Epithelial cell of proximal tubule (primary cell): ENCODE measurements at regions not wholly inside any gene's neighbourhood (a gene's known extent, or its start where the extent isn't known, plus 50 kb on each side); places are given as distances from the start of the nearest gene placed in this dataset.
"Not testable (repeated sequence)": the region's sequence is repeated elsewhere in the genome, so short reads cannot be mapped to it uniquely, and the experiment has no call there.

ENCODE experiments used
- DNase-seq: peaks from one replicate; pipeline ENCODE4 v3.0.0-alpha.2; 2011; ENCODE audit warnings: low read depth
- H3K4me3 ChIP-seq: 2 replicates; pipeline ENCODE4 v1.5.1; 2011; ENCODE audit warnings: low read depth, mild to moderate bottlenecking, low read length
- TF ChIP-seq, protein P1 (sequence below): conservative IDR thresholded peaks from 2 replicates; pipeline ENCODE4 v1.5.1; 2012; ENCODE audit warnings: low read depth, mild to moderate bottlenecking, low read length

GRCh38 chr5:37916525-37916924 lies 76.7 kb upstream of the GDNF start:
- DNase-seq, result no peak
- TF ChIP-seq, protein P1, sequence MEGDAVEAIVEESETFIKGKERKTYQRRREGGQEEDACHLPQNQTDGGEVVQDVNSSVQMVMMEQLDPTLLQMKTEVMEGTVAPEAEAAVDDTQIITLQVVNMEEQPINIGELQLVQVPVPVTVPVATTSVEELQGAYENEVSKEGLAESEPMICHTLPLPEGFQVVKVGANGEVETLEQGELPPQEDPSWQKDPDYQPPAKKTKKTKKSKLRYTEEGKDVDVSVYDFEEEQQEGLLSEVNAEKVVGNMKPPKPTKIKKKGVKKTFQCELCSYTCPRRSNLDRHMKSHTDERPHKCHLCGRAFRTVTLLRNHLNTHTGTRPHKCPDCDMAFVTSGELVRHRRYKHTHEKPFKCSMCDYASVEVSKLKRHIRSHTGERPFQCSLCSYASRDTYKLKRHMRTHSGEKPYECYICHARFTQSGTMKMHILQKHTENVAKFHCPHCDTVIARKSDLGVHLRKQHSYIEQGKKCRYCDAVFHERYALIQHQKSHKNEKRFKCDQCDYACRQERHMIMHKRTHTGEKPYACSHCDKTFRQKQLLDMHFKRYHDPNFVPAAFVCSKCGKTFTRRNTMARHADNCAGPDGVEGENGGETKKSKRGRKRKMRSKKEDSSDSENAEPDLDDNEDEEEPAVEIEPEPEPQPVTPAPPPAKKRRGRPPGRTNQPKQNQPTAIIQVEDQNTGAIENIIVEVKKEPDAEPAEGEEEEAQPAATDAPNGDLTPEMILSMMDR, result no peak
- no peak overlapping the region for H3K4me3 ChIP-seq

DNA sequence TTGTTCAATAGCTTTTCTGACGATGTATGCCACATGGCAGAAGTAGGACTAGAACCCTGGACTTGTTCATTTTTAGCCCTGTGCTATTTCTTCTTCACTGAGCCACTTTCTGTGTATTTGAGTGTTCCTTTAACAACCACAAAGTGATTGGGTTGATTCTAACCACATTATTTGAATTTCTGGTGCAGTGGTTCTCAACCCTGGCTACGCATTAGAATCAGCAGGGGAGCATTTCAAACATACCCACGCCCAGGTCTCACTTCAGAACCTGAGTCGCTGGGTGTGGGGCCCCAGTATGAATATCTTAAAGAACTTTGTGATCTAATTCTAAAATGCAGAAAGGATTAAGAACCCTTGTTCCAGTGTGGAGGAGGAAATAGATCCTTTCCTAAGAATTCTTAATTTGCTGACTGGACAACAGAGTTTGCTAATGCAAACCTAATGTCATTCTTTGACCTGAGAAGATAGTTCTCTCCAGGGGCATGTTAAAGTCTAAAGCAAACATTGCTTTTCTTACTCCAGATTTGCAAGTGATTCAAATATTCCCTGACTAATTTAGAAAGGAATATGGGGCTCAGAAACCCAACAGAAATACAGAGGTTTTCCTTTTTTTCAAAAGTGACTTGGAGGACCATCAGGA lies 75.4 kb upstream of the GDNF start:
- H3K4me3 ChIP-seq, result no peak overlapping the region
- DNase-seq, result no peak
- TF ChIP-seq, protein P1, result no peak

- not testable (repeated sequence) for H3K4me3 ChIP-seq, DNase-seq
Observed at GRCh38 chr5:37909610-37910266, 69.9 kb upstream of the GDNF start.

GRCh38 chr5:37906416-37906815 lies 66.6 kb upstream of the GDNF start:
- H3K4me3 ChIP-seq, result no peak overlapping the region
- TF ChIP-seq, protein P1, result no peak
- no peak for DNase-seq

DNA sequence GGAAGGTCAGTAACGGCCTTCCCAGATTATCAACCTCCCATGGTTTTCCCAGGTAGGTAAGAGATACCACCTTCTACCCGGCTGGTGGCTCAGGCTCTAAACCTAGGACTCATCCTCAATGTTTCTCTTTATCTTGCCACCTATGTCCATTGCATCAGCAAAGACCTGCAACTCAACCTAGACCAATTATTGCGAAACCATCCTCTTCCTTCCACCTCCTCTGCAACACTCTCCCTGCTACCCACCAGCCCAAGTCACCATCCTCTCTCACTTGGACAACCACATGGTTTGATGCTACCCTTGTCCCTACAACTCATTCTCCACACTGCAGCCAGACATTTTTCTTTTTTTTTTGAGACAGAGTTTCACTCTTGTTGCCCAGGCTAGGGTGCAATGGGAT lies 65.4 kb upstream of the GDNF start:
- DNase-seq, result no peak
- TF ChIP-seq, protein P1, result no peak
- no peak overlapping the region for H3K4me3 ChIP-seq

DNA sequence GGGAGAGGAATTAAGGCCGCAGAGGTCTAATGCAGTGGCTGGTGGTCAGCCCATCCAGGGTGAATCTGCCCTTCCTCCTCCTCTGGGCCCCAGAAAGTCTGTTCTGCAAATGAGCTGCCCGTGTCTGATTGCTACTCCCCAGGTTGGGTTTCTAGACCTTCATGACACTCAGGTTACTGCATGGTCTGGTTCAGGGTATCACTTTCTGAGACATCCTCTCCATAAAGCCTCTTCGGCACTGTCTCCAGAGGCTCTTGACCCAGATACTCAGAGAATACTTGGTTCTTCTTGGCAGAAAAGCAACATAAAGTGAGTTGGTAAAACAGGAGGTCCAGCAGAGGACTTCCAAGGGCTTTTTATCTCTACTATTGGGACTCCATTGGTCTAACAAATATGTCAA lies 62.5 kb upstream of the GDNF start:
- DNase-seq, result no peak
- no peak overlapping the region for H3K4me3 ChIP-seq
- TF ChIP-seq, protein P1, result no peak

GRCh38 chr5:37900692-37901091 lies 60.9 kb upstream of the GDNF start:
- TF ChIP-seq, protein P1, result peak; percentile 57
- DNase-seq, result peak; percentile 25
- H3K4me3 ChIP-seq, result no peak overlapping the region
